GM18498 (cell line): ENCODE measurements at regions not wholly inside any gene's neighbourhood (a gene's known extent, or its start where the extent isn't known, plus 50 kb on each side); places are given as distances from the start of the nearest gene placed in this dataset.

ENCODE experiments used
- ATAC-seq: cut with Tn5 transposase; IDR thresholded peaks from one replicate; pipeline ENCODE4 v1.9.1; 2021; ENCODE audit warnings: mild to moderate bottlenecking, moderate library complexity; ENCODE audit not compliant: unreplicated experiment

DNA sequence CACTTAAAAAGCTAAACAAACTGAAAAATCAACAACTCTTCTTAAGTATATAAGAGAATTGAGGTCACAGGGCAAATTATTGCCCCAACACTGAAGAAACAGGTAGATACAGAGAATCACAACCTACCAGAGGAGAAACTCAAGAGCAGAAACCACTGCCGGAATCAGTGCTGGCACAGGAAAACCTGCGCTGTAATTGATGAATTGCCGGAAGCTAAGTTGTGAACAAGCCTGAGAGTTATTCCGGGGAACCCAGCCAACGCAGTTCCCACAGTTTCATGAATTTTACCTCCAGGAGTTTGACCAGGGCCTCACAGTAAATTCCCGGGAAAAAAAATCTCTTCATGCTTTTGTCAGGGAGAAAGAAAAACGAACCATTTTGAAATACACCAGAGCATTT lies 657.1 kb upstream of the BRINP3 start:
- no peak for ATAC-seq

GRCh38 chr1:191140038-191140437 lies 662.4 kb upstream of the BRINP3 start:
- no peak for ATAC-seq

DNA sequence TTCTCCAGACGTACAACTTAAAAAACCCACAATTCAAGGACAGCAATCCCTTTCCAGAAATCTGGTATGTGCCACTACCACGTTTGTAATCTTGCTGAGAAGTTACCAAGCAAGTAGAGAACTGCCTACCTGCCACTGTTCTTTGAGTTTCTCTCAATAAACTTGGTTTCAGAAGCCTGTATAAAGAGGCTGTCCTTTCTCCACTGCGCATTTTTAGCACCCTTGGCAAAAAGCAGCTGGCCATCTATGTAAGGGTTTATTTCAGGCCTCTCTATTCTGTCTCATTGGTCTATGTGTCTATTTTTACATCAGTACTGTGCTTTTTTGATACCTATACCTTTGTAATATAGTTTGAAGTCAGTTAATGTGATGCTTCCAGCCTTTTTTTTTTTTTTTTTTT lies 665.1 kb upstream of the BRINP3 start:
- no peak for ATAC-seq

- ATAC-seq = no peak
Measured at GRCh38 chr1:191145834-191146233, 668.2 kb upstream of the BRINP3 start.

- no peak for ATAC-seq
Measured at GRCh38 chr1:191151321-191151807, 673.7 kb upstream of the BRINP3 start.

GRCh38 chr1:191152776-191153175 lies 675.1 kb upstream of the BRINP3 start:
- no peak for ATAC-seq

GRCh38 chr1:191155178-191155577 lies 677.5 kb upstream of the BRINP3 start:
- ATAC-seq = no peak

DNA sequence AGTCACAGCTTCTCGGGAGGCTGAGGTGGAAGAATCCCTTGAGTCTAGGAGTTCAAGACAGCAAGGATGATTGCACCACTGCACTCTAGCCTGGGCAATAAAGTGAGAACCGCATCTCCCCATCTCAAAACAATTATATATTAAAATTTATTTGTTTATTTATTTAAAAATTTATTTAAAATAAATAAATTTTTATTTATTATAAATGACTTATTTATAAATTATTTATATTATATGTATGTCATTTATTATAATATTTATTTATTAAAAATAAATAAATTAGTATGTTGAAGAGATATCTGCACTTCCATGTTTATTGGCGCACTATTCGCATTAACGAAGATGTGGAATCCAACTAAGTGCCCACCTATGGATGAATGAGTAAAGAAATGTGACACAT lies 683.2 kb upstream of the BRINP3 start:
- no peak for ATAC-seq

GRCh38 chr1:191162762-191163161 lies 685.1 kb upstream of the BRINP3 start:
- no peak for ATAC-seq

DNA sequence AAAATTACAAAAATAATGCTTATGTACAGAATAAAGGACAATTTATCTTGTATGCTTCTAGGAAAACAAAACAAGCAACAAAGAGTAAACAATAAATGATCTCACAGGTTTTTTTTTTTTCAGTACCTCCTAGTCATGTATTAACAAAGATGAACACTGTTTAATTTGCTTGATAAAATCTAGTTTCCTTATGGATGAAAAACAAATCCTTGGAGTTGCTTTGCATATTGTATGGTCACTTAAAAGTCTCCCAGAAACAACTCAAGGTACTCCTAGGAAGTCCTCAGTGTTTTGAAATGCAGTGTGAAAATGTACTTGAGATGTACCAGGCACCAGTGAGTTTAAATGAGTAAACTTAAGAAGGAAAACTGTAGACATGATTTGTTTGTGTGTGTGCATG lies 686.0 kb upstream of the BRINP3 start:
- no peak for ATAC-seq

DNA sequence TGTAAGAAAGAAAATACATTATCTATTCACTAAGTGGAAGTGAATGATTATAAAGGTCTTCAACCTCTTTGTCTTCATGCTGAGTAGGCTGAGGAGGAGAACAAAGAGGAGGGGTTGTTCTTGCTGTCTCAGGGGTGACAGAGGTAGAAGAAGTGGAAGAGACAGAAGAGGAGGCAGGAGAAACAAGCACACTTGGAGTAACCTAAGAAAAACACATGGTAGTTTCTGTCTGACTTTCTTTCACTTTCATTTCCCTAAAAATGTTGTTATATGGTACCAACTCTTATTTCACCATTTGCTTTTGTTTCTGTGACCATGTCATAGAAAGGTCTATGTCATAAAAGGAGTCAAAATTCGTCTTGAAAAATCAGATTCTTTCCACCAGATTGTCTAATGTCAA lies 696.6 kb upstream of the BRINP3 start:
- ATAC-seq = peak; percentile 99

DNA sequence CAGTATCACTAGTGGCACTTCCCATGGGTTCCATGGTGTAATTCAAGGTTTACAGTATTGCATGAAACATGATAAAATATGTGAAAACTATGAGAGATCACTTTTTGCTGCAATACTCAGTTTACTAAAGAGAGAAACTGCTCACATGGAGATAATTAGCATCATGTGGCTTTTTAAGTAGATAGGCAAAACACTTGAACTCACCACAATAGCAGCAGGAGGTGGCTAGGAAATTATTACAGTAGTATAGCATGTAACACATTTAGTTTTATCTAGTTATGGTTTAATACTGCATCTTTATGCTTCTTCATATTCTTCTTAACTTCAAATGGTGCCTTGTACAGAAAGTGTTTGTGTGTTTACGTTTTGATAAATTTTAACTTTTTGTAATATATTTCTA lies 698.5 kb upstream of the BRINP3 start:
- ATAC-seq = no peak

- no peak for ATAC-seq
Measured at GRCh38 chr1:191206513-191207207, 729.0 kb upstream of the BRINP3 start.

DNA sequence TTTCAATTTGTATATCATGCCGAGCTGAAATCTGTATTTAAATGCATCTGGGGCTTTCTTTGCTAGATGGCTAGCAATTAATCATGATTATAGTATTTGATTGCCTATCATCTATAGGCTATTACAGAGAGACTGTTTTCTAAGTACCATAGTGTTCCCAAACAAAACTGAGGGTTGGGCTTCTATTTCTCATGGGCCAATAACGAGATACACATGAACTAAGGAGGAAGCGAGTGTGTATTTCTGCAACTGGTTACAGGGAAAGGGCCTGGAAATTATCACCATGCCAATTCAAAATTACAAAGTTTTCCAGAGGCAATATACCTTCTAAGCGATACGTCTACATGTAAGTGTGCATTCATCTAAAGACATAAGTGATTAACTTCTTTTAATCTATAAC lies 744.5 kb upstream of the BRINP3 start:
- no peak for ATAC-seq

DNA sequence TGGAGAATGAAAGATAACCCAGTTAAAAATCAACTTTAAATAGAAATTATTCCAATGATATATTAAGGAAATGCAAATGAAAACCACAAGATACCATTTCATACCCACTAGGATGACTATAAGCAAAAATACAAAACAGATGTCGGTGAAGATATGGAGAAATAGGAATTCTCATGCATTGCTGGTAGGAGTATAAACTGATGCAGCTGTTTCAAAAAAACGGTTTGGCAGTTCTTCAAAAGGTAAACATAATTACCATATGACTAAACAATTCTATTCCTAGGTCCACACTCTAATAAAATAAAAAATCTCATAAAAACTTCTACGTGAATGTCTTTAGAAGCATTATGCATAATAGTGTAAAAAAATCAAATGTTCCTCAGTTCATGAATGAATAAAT lies 763.3 kb upstream of the BRINP3 start:
- ATAC-seq = no peak

DNA sequence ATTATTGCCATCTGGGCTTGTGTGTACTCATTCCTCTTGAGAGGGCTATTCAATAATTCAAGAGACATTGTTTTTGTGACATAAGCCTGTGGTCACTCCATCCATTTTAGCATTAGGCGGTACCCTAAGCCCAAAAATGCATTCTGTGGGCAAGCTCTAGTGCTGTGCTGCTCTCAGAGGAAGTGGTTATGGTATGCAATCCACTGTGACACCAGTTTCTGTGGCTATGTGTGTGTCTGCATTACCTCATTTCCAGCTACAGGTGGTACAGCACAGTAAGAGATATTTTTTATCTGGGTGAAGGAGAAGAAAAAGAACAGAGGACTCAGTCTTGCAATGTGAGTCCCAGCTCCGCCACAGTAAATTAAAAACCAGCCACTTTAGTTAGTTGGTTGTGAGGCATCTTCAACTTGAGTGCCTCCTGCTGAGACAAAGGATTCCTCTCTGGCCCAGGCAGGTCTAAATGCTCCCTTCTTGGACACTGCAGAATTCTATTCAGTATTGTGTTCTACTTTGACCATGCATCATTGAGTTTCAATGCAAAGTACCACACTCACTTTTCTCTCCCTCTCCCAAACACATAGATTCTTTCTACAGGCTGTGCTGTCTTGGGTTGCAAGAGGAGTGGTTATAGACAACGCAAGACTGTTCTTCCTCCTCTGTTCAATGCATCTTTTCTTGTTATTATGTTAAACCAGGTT lies 777.8 kb upstream of the BRINP3 start:
- ATAC-seq = no peak

- ATAC-seq = no peak
Measured at GRCh38 chr1:191256917-191257316, 779.3 kb upstream of the BRINP3 start.

DNA sequence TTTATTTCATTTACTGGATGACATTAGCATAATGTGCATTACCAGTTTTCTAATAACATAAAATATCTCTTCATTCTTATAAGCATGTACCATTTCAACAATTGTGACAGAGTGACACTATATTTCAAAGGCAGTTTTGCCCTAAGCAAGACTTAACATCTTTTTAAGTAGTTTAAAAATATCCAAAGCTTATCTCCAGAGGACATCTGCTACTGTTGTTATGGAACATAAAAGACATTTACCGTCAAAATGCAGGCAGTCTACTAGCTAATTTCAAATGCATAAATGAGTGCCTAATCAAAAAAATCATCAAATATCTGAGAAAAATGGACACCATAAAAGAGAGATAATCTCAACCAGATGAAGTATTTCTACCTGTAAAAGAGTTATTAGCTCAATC lies 782.4 kb upstream of the BRINP3 start:
- no peak for ATAC-seq

DNA sequence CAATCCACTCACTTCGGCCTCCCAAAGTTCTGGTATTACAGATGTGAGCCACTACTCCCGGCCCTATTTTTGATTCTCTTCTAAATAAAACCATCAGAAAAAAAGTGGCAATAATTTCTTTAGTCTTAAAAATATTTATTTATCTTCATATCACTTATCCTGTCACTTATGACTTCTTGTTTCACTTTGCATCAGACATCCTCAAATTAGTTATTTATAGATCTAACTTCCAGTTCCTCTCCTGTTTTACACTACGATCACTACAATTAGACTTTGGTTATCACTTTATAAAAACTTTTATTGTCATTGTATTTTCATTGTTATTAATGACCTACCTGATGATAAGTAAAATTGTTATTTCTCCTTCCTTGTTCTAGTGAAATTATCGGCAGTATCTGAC lies 783.4 kb upstream of the BRINP3 start:
- ATAC-seq = no peak

GRCh38 chr1:191279266-191279800 lies 801.7 kb upstream of the BRINP3 start:
- ATAC-seq = no peak

DNA sequence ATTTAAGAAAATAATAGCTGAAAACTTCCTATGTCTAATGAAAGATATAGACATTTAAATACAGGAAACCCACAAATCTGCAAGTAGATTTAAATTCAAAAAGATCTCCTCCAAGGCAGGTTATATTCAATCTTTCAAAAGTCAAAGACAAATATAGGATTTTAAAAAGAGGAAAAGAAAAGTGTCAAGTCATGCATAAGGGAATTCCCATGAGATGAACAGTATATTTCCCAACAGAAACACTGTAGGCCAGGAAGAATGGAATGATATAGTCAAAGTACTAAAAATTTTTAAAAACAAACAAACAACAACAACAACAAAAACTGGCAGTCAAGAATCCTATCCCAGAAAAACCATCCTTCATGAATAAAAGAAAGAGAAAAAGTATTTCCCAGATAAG lies 806.5 kb upstream of the BRINP3 start:
- no peak for ATAC-seq

GRCh38 chr1:191290441-191290840 lies 812.8 kb upstream of the BRINP3 start:
- ATAC-seq = no peak
